ENCODE measurements at regions not wholly inside any gene's neighbourhood (a gene's known extent, or its start where the extent isn't known, plus 50 kb on each side); places are given as distances from the start of the nearest gene placed in this dataset.
A peak's percentile ranks its signal among the peaks of the same experiment; 100 is the strongest.

- no peak for DNase-seq (ENCODE audit: low read depth in 1 of 2, low spot score in 1 of 2)
- Histone ChIP-seq H3K27ac (no peak overlapping the region), H3K27me3 (no peaks in the 10 kb centered on the region), H3K4me1 (ENCODE audit: low read depth) (no peaks in the 10 kb centered on the region), H3K4me3 (no peak overlapping the region), H3K36me3 (no peaks in the 10 kb centered on the region), H3K9me3 (ENCODE audit: low read depth) (no peaks in the 10 kb centered on the region)
- no peak for TF ChIP-seq CTCF (IDR thresholded peaks at IDR 0.05; ENCODE audit: low read depth, low read length)
Observed at GRCh38 chr10:31624611-31625010, 304.0 kb downstream of the ARHGAP12 start.

- no peak for TF ChIP-seq CTCF (IDR thresholded peaks at IDR 0.05; ENCODE audit: low read depth, low read length)
- Histone ChIP-seq H3K9me3 (ENCODE audit: low read depth) (no peaks in the 10 kb centered on the region), H3K27me3 (no peaks in the 10 kb centered on the region), H3K36me3 (no peaks in the 10 kb centered on the region), H3K4me3 (no peak overlapping the region), H3K27ac (no peak overlapping the region), H3K4me1 (ENCODE audit: low read depth) (no peaks in the 10 kb centered on the region)
- DNase-seq (ENCODE audit: low read depth in 1 of 2, low spot score in 1 of 2): no peak
Observed at GRCh38 chr10:31623947-31624346, 304.7 kb downstream of the ARHGAP12 start.

GRCh38 chr10:31623466-31623865, 304.4 kb downstream of the ZEB1 start:
- H3K4me3 ChIP-seq: no peak overlapping the region
- no peaks in the 10 kb centered on the region for H3K9me3 ChIP-seq (ENCODE audit: low read depth)
- no peaks in the 10 kb centered on the region for H3K4me1 ChIP-seq (ENCODE audit: low read depth)
- no peak overlapping the region for H3K27ac ChIP-seq
- no peaks in the 10 kb centered on the region for H3K36me3 ChIP-seq
- no peaks in the 10 kb centered on the region for H3K27me3 ChIP-seq
- no peak for TF ChIP-seq CTCF (IDR thresholded peaks at IDR 0.05; ENCODE audit: low read depth, low read length)
- peak in 1 of 2 donors; percentile 88 for DNase-seq (ENCODE audit: low read depth in 1 of 2, low spot score in 1 of 2)

GRCh38 chr10:31622978-31623377, 304.0 kb downstream of the ZEB1 start:
- Histone ChIP-seq H3K36me3 (no peaks in the 10 kb centered on the region), H3K9me3 (ENCODE audit: low read depth) (no peaks in the 10 kb centered on the region), H3K4me1 (ENCODE audit: low read depth) (no peaks in the 10 kb centered on the region), H3K27me3 (no peaks in the 10 kb centered on the region), H3K4me3 (no peak overlapping the region), H3K27ac (no peak overlapping the region)
- peak; percentile 39 for TF ChIP-seq CTCF (IDR thresholded peaks at IDR 0.05; ENCODE audit: low read depth, low read length)
- DNase-seq (ENCODE audit: low read depth in 1 of 2, low spot score in 1 of 2): peak in 1 of 2 donors; percentile 92

- Histone ChIP-seq H3K36me3 (no peaks in the 10 kb centered on the region), H3K9me3 (ENCODE audit: low read depth) (no peaks in the 10 kb centered on the region), H3K4me1 (ENCODE audit: low read depth) (no peaks in the 10 kb centered on the region), H3K4me3 (no peak overlapping the region), H3K27me3 (no peaks in the 10 kb centered on the region), H3K27ac (no peak overlapping the region)
- no peak for DNase-seq (ENCODE audit: low read depth in 1 of 2, low spot score in 1 of 2)
- no peak for TF ChIP-seq CTCF (IDR thresholded peaks at IDR 0.05; ENCODE audit: low read depth, low read length)
Observed at GRCh38 chr10:31621733-31622132, 302.7 kb downstream of the ZEB1 start.

Data from cardiac muscle cell (in vitro differentiated cells and primary cell).